ENCODE measurements at regions not wholly inside any gene's neighbourhood (a gene's known extent, or its start where the extent isn't known, plus 50 kb on each side); places are given as distances from the start of the nearest gene placed in this dataset.

- TF ChIP-seq CTCF (IDR thresholded peaks at IDR 0.05; ENCODE audit: low read depth, low read length) = no peak
- TF ChIP-seq POLR2A (IDR thresholded peaks at IDR 0.05; ENCODE audit: extremely low read depth, insufficient read length) = no peak
Measured at GRCh38 chr10:52525761-52526160, 211.7 kb downstream of the DKK1 start.

Data from NB4 (cell line).